GM23338 (cell line): ENCODE measurements at regions not wholly inside any gene's neighbourhood (a gene's known extent, or its start where the extent isn't known, plus 50 kb on each side); places are given as distances from the start of the nearest gene placed in this dataset.

Experiments used
- ATAC-seq: fragments of 200-7000 bp; cut with Tn5 transposase; 3 replicates; pipeline ENCODE4 v1.9.1; 2020
- DNase-seq: peaks from one replicate; pipeline ENCODE4 v3.0.0-alpha.2; 2015; ENCODE audit warnings: low spot score
- H2AFZ ChIP-seq: fragments of 200-600 bp; sonication (generic); 2 replicates; pipeline ENCODE4 v1.8.0; 2016; ENCODE audit warnings: antibody characterized with exemption, mild to moderate bottlenecking, moderate library complexity
- H3F3A ChIP-seq: fragments of 200-600 bp; sonication (generic); replicated peaks from 2 replicates; pipeline ENCODE4 v1.8.0; 2017; ENCODE audit warnings: antibody characterized with exemption, mixed run types, low read depth
- H3K27ac ChIP-seq: fragments of 200-600 bp; sonication (generic); 2 replicates; pipeline ENCODE4 v1.6.1; 2016; ENCODE audit warnings: low read depth
- H3K27me3 ChIP-seq: fragments of 200-600 bp; sonication (generic); 2 replicates; pipeline ENCODE4 v1.8.0; 2016; ENCODE audit warnings: mild to moderate bottlenecking, mixed run types, moderate library complexity; ENCODE audit not compliant: insufficient read depth
- H3K36me3 ChIP-seq: fragments of 200-600 bp; sonication (generic); 2 replicates; pipeline ENCODE4 v1.8.0; 2016; ENCODE audit warnings: mild to moderate bottlenecking; ENCODE audit not compliant: insufficient read depth
- H3K4me1 ChIP-seq: fragments of 200-600 bp; sonication (generic); 2 replicates; pipeline ENCODE4 v1.8.0; 2016; ENCODE audit warnings: mild to moderate bottlenecking, moderate library complexity; ENCODE audit not compliant: insufficient read depth
- H3K4me2 ChIP-seq: fragments of 200-600 bp; sonication (generic); 2 replicates; pipeline ENCODE4 v1.7.1; 2017; ENCODE audit warnings: mixed run types
- H3K4me3 ChIP-seq: fragments of 200-600 bp; sonication (generic); 2 replicates; pipeline ENCODE4 v1.6.1; 2016; ENCODE audit warnings: mixed run types
- H3K79me2 ChIP-seq: fragments of 200-600 bp; sonication (generic); replicated peaks from 2 replicates; pipeline ENCODE4 v1.8.0; 2017; ENCODE audit warnings: mild to moderate bottlenecking; ENCODE audit not compliant: insufficient read depth
- H3K9me2 ChIP-seq: fragments of 200-600 bp; sonication (generic); 2 replicates; pipeline ENCODE4 v1.8.0; 2017; ENCODE audit not compliant: insufficient read depth
- H4K20me1 ChIP-seq: fragments of 200-600 bp; sonication (generic); replicated peaks from 2 replicates; pipeline ENCODE4 v1.8.0; 2017; ENCODE audit warnings: mild to moderate bottlenecking; ENCODE audit not compliant: insufficient read depth
- H3K27ac Mint-ChIP-seq: 2 replicates; pipeline ENCODE4 v1.8.0; 2020; ENCODE audit warnings: inconsistent platforms, mild to moderate bottlenecking, moderate library complexity, mixed read lengths
- H3K27me3 Mint-ChIP-seq: 3 replicates; pipeline ENCODE4 v1.8.0; 2022; ENCODE audit warnings: low read depth, mild to moderate bottlenecking, moderate library complexity, mixed read lengths, inconsistent platforms; ENCODE audit not compliant: insufficient read depth, poor library complexity
- H3K36me3 Mint-ChIP-seq: 3 replicates; pipeline ENCODE4 v1.8.0; 2021; ENCODE audit warnings: low read depth, mild to moderate bottlenecking, inconsistent platforms, moderate library complexity, mixed read lengths
- H3K4me1 Mint-ChIP-seq: 3 replicates; pipeline ENCODE4 v1.8.0; 2020; ENCODE audit warnings: mild to moderate bottlenecking, inconsistent platforms, mixed read lengths
- H3K4me3 Mint-ChIP-seq: 3 replicates; pipeline ENCODE4 v1.8.0; 2021; ENCODE audit warnings: moderate library complexity, mild to moderate bottlenecking, inconsistent platforms, mixed read lengths
- H3K9me3 Mint-ChIP-seq: 3 replicates; pipeline ENCODE4 v1.8.0; 2020; ENCODE audit warnings: moderate library complexity, mild to moderate bottlenecking, inconsistent platforms, mixed read lengths
- CREB1 ChIP-seq: fragments of 250-450 bp; sonication (Bioruptor Pico); IDR thresholded peaks from 2 replicates; pipeline ENCODE4 v1.5.0; 2020; ENCODE audit warnings: low read depth, mild to moderate bottlenecking, moderate library complexity
- EZH2 ChIP-seq: fragments of 200-600 bp; sonication (generic); IDR thresholded peaks from one replicate; pipeline ENCODE4 v1.8.0; 2017; ENCODE audit warnings: antibody characterized with exemption, mild to moderate bottlenecking, low read depth; ENCODE audit not compliant: unreplicated experiment
- EZH2phosphoT487 ChIP-seq: fragments of 200-600 bp; sonication (generic); IDR thresholded peaks from one replicate; pipeline ENCODE4 v1.8.1; 2018; ENCODE audit warnings: antibody characterized with exemption; ENCODE audit not compliant: unreplicated experiment
- JUNB ChIP-seq: IDR thresholded peaks from one replicate; pipeline ENCODE4 v1.6.1; 2016; ENCODE audit warnings: antibody characterized with exemption; ENCODE audit not compliant: unreplicated experiment
- NANOG ChIP-seq: IDR thresholded peaks from 2 replicates; pipeline ENCODE4 v1.6.1; 2016; ENCODE audit warnings: antibody characterized with exemption, borderline replicate concordance
- POLR2AphosphoS5 ChIP-seq: IDR thresholded peaks from 2 replicates; pipeline ENCODE4 v1.6.1; 2016; ENCODE audit warnings: antibody characterized with exemption, low read depth
- STAT1 ChIP-seq: IDR thresholded peaks from one replicate; pipeline ENCODE4 v1.6.1; 2016; ENCODE audit warnings: antibody characterized with exemption; ENCODE audit not compliant: unreplicated experiment
- ZNF114 ChIP-seq: fragments of 250-450 bp; sonication (Bioruptor Pico); IDR thresholded peaks from 2 replicates; pipeline ENCODE4 v1.5.0; 2020; ENCODE audit warnings: mild to moderate bottlenecking, moderate library complexity
- ZNF331 ChIP-seq: fragments of 250-450 bp; sonication (Bioruptor Pico); IDR thresholded peaks from 2 replicates; pipeline ENCODE4 v1.5.0; 2020; ENCODE audit warnings: low read depth, mild to moderate bottlenecking, moderate library complexity
- TF ChIP-seq, protein P1 (sequence below): IDR thresholded peaks from 2 replicates; pipeline ENCODE4 v1.6.1; 2016; ENCODE audit warnings: antibody characterized with exemption
- TF ChIP-seq, protein P2 (sequence below): fragments of 250-450 bp; sonication (Bioruptor Pico); IDR thresholded peaks from 2 replicates; pipeline ENCODE4 v1.5.0; 2020; ENCODE audit warnings: mild to moderate bottlenecking, moderate library complexity
- TF ChIP-seq, protein P3 (sequence below), 2 experiments: fragments of 200-600 bp in 1 of 2; sonication (generic) in 1 of 2; conservative IDR thresholded peaks; 2 replicates each; pipeline versions ENCODE4 v1.5.1 to v1.6.1; 2016 to 2017; ENCODE audit warnings: antibody characterized with exemption in 2 of 2, low read depth in 2 of 2, mild to moderate bottlenecking in 2 of 2, moderate library complexity in 1 of 2
- TF ChIP-seq, protein P4 (sequence below): IDR thresholded peaks from one replicate; pipeline ENCODE4 v1.6.1; 2018; ENCODE audit warnings: antibody characterized with exemption; ENCODE audit not compliant: unreplicated experiment

DNA sequence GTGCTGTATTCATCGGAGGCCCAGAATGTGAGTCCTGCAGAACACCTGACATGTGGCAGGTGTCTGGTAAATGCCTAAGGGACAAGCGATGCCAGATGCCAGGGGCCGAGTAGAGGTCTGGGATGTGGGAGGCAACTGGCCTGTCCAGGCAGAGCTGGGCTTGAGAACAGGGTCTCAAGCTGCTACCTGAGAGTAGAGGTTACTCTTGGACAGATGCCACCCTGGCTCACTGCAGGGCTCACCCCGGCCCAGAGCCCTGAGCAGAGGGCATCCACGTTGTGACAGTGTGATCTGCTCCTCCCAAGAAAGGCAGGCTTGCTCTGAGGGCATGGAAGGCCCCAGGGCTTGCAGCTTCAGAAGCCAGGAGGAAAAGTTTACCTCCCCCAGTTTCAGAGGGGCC lies 692.0 kb upstream of the ID2 start:
- TF ChIP-seq, protein P1, sequence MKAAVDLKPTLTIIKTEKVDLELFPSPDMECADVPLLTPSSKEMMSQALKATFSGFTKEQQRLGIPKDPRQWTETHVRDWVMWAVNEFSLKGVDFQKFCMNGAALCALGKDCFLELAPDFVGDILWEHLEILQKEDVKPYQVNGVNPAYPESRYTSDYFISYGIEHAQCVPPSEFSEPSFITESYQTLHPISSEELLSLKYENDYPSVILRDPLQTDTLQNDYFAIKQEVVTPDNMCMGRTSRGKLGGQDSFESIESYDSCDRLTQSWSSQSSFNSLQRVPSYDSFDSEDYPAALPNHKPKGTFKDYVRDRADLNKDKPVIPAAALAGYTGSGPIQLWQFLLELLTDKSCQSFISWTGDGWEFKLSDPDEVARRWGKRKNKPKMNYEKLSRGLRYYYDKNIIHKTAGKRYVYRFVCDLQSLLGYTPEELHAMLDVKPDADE = no peak
- TF ChIP-seq, protein P2, sequence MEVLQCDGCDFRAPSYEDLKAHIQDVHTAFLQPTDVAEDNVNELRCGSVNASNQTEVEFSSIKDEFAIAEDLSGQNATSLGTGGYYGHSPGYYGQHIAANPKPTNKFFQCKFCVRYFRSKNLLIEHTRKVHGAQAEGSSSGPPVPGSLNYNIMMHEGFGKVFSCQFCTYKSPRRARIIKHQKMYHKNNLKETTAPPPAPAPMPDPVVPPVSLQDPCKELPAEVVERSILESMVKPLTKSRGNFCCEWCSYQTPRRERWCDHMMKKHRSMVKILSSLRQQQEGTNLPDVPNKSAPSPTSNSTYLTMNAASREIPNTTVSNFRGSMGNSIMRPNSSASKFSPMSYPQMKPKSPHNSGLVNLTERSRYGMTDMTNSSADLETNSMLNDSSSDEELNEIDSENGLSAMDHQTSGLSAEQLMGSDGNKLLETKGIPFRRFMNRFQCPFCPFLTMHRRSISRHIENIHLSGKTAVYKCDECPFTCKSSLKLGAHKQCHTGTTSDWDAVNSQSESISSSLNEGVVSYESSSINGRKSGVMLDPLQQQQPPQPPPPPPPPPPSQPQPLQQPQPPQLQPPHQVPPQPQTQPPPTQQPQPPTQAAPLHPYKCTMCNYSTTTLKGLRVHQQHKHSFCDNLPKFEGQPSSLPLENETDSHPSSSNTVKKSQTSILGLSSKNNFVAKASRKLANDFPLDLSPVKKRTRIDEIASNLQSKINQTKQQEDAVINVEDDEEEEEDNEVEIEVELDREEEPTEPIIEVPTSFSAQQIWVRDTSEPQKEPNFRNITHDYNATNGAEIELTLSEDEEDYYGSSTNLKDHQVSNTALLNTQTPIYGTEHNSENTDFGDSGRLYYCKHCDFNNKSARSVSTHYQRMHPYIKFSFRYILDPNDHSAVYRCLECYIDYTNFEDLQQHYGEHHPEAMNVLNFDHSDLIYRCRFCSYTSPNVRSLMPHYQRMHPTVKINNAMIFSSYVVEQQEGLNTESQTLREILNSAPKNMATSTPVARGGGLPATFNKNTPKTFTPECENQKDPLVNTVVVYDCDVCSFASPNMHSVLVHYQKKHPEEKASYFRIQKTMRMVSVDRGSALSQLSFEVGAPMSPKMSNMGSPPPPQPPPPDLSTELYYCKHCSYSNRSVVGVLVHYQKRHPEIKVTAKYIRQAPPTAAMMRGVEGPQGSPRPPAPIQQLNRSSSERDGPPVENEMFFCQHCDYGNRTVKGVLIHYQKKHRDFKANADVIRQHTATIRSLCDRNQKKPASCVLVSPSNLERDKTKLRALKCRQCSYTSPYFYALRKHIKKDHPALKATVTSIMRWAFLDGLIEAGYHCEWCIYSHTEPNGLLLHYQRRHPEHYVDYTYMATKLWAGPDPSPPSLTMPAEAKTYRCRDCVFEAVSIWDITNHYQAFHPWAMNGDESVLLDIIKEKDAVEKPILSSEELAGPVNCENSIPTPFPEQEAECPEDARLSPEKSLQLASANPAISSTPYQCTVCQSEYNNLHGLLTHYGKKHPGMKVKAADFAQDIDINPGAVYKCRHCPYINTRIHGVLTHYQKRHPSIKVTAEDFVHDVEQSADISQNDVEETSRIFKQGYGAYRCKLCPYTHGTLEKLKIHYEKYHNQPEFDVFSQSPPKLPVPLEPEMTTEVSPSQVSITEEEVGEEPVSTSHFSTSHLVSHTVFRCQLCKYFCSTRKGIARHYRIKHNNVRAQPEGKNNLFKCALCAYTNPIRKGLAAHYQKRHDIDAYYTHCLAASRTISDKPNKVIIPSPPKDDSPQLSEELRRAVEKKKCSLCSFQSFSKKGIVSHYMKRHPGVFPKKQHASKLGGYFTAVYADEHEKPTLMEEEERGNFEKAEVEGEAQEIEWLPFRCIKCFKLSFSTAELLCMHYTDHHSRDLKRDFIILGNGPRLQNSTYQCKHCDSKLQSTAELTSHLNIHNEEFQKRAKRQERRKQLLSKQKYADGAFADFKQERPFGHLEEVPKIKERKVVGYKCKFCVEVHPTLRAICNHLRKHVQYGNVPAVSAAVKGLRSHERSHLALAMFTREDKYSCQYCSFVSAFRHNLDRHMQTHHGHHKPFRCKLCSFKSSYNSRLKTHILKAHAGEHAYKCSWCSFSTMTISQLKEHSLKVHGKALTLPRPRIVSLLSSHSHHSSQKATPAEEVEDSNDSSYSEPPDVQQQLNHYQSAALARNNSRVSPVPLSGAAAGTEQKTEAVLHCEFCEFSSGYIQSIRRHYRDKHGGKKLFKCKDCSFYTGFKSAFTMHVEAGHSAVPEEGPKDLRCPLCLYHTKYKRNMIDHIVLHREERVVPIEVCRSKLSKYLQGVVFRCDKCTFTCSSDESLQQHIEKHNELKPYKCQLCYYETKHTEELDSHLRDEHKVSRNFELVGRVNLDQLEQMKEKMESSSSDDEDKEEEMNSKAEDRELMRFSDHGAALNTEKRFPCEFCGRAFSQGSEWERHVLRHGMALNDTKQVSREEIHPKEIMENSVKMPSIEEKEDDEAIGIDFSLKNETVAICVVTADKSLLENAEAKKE (CRISPR knock-in tag) = no peak
- no peak for TF ChIP-seq NANOG
- no peak for TF ChIP-seq EZH2phosphoT487
- no peak for TF ChIP-seq CREB1 (CRISPR knock-in tag)
- TF ChIP-seq ZNF331 (CRISPR knock-in tag) = no peak
- TF ChIP-seq POLR2AphosphoS5 = no peak
- no peak for TF ChIP-seq ZNF114 (CRISPR knock-in tag)
- TF ChIP-seq, protein P3, sequence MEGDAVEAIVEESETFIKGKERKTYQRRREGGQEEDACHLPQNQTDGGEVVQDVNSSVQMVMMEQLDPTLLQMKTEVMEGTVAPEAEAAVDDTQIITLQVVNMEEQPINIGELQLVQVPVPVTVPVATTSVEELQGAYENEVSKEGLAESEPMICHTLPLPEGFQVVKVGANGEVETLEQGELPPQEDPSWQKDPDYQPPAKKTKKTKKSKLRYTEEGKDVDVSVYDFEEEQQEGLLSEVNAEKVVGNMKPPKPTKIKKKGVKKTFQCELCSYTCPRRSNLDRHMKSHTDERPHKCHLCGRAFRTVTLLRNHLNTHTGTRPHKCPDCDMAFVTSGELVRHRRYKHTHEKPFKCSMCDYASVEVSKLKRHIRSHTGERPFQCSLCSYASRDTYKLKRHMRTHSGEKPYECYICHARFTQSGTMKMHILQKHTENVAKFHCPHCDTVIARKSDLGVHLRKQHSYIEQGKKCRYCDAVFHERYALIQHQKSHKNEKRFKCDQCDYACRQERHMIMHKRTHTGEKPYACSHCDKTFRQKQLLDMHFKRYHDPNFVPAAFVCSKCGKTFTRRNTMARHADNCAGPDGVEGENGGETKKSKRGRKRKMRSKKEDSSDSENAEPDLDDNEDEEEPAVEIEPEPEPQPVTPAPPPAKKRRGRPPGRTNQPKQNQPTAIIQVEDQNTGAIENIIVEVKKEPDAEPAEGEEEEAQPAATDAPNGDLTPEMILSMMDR (conservative IDR thresholded peaks at IDR 0.05; ENCODE audit: low read depth in 2 of 2) = no peak
- TF ChIP-seq EZH2 = no peak
- TF ChIP-seq STAT1 = no peak
- TF ChIP-seq JUNB = no peak
- TF ChIP-seq, protein P4, sequence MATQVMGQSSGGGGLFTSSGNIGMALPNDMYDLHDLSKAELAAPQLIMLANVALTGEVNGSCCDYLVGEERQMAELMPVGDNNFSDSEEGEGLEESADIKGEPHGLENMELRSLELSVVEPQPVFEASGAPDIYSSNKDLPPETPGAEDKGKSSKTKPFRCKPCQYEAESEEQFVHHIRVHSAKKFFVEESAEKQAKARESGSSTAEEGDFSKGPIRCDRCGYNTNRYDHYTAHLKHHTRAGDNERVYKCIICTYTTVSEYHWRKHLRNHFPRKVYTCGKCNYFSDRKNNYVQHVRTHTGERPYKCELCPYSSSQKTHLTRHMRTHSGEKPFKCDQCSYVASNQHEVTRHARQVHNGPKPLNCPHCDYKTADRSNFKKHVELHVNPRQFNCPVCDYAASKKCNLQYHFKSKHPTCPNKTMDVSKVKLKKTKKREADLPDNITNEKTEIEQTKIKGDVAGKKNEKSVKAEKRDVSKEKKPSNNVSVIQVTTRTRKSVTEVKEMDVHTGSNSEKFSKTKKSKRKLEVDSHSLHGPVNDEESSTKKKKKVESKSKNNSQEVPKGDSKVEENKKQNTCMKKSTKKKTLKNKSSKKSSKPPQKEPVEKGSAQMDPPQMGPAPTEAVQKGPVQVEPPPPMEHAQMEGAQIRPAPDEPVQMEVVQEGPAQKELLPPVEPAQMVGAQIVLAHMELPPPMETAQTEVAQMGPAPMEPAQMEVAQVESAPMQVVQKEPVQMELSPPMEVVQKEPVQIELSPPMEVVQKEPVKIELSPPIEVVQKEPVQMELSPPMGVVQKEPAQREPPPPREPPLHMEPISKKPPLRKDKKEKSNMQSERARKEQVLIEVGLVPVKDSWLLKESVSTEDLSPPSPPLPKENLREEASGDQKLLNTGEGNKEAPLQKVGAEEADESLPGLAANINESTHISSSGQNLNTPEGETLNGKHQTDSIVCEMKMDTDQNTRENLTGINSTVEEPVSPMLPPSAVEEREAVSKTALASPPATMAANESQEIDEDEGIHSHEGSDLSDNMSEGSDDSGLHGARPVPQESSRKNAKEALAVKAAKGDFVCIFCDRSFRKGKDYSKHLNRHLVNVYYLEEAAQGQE = no peak
- peaks cover 3% of the 10 kb centered on the region; the same call in 1 of the 3 replicates for H3K9me3 Mint-ChIP-seq

More for the DNA sequence above, 692.0 kb upstream of the ID2 start:
- no peak overlapping the region for H3K27ac ChIP-seq
- Mint-ChIP-seq H3K36me3 (peaks cover 3% of the 10 kb centered on the region; the same call in 2 of the 3 replicates), H3K4me1 (no peaks in the 10 kb centered on the region; the same call in 1 of the 3 replicates), H3K27ac (no peak overlapping the region), H3K27me3 (peaks cover 7% of the 10 kb centered on the region), H3K4me3 (no peak overlapping the region)
- H3K27me3 ChIP-seq = no peaks in the 10 kb centered on the region
- H3K4me2 ChIP-seq = no peak overlapping the region
- no peaks in the 10 kb centered on the region; the same call in 1 of the 2 replicates for H3K36me3 ChIP-seq
- no peak overlapping the region for H3K4me3 ChIP-seq
- no peaks in the 10 kb centered on the region for H3K79me2 ChIP-seq
- no peaks in the 10 kb centered on the region for H3K4me1 ChIP-seq
- H3F3A ChIP-seq = no peaks in the 10 kb centered on the region
- H2AFZ ChIP-seq = peak overlapping the region; percentile 47; the same call in 1 of the 2 replicates
- no peak for ATAC-seq
- DNase-seq = no peak
- no peaks in the 10 kb centered on the region for H4K20me1 ChIP-seq
- H3K9me2 ChIP-seq = peaks cover 55% of the 10 kb centered on the region
